Omental fat pad (tissue), 3 donors: ENCODE measurements at regions not wholly inside any gene's neighbourhood (a gene's known extent, or its start where the extent isn't known, plus 50 kb on each side); places are given as distances from the start of the nearest gene placed in this dataset.
"Not testable (repeated sequence)": the region's sequence is repeated elsewhere in the genome, so short reads cannot be mapped to it uniquely, and the experiment has no call there.

Experiments
- ATAC-seq: fragments of 150-250 bp; one replicate; pipeline ENCODE4 v1.9.1; 2016; ENCODE audit warnings: mild to moderate bottlenecking, moderate library complexity; ENCODE audit not compliant: low FRiP score
- DNase-seq: peaks from one replicate; pipeline ENCODE4 v3.0.0-alpha.2; 2019; ENCODE audit warnings: low spot score
- TF ChIP-seq, protein P1 (sequence below), 3 donors: fragments of 450-650 bp; IDR thresholded peaks; one replicate each; pipeline ENCODE4 v1.5.1; 2016 to 2017; ENCODE audit warnings: antibody characterized with exemption in 3 of 3, mild to moderate bottlenecking in 3 of 3, moderate library complexity in 2 of 3

DNA sequence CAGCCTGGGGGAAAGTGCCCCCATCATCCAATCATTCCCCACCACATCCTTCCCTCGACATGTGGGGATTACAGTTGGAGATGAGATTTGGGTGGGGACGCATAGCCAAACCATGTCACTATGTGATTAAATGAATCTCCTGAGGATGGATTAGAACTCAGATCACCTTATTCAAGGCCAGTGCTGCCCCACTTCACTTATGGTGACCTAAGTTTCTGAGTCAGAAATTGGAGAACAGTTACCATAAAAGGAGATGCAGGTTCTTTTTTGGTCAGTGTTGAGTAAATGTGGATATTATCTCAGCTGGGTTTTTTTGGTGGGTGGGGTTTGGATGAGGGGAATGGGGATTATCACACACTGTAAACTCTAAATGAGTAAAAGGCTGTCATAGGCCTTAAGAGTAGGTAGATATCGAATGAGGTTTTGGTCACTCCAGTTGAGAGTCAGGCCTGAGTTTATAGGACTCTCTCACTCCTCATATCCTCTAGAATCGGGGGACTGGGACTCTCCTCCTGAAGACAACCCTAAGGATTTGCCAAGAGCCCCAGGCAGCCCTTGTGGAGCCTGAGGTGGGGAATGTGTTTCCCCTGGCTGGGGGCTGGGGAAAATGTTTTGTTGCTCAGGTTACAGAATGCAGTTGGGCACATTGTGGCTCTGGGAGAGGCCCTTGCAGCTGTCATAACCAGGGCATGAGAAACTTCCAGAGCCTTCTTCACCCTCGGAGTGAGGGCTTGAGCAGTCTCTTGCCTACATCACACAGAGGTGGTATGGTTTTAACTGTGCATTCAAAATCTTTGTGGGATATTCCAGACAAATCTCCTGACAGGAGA, 213.0 kb downstream of the BAMBI start:
- no peak for DNase-seq
- no peak for ATAC-seq
- TF ChIP-seq, protein P1, sequence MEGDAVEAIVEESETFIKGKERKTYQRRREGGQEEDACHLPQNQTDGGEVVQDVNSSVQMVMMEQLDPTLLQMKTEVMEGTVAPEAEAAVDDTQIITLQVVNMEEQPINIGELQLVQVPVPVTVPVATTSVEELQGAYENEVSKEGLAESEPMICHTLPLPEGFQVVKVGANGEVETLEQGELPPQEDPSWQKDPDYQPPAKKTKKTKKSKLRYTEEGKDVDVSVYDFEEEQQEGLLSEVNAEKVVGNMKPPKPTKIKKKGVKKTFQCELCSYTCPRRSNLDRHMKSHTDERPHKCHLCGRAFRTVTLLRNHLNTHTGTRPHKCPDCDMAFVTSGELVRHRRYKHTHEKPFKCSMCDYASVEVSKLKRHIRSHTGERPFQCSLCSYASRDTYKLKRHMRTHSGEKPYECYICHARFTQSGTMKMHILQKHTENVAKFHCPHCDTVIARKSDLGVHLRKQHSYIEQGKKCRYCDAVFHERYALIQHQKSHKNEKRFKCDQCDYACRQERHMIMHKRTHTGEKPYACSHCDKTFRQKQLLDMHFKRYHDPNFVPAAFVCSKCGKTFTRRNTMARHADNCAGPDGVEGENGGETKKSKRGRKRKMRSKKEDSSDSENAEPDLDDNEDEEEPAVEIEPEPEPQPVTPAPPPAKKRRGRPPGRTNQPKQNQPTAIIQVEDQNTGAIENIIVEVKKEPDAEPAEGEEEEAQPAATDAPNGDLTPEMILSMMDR (IDR thresholded peaks at IDR 0.05): no peak

DNA sequence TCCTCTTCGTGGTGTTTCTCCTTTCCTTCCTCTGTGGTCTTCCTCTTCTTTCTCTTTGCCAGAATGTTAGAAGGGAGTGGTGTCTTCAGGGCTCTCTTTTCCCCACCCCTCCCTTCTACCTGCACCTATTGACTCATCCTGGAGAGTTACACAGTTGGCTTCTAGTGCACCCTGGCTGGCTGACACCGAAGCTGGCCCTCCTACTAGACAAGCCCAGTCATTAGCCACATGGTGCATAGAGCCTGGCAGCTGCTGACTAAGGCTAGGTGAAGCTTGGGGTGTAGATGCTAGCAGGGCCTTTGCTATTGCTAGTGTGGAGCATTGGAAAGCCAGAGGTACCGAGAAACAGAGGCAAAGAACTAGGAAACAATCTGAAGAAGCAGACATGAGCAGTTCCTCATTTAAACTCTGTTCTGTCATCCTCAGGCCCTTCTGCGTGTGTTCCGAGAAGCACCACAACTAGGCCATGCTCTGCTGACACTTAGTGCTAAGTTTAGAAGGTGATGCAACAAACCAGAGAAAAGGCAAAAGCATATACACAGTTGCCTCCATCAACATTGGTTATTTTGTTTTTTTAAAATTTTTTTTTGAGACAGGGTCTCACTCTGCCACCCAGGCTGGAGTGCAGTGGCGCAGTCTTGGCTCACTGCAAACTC, 213.9 kb downstream of the BAMBI start:
- ATAC-seq (no peak), DNase-seq (no peak)
- TF ChIP-seq, protein P1 (IDR thresholded peaks at IDR 0.05): no peak

GRCh38 chr10:28892818-28893547, 215.7 kb downstream of the BAMBI start:
- TF ChIP-seq, protein P1 (IDR thresholded peaks at IDR 0.05): no peak
- ATAC-seq: no peak
- no peak for DNase-seq

- DNase-seq (no peak), ATAC-seq (no peak)
- TF ChIP-seq, protein P1 (IDR thresholded peaks at IDR 0.05): no peak
Observed at GRCh38 chr10:28894146-28894545, 216.8 kb downstream of the BAMBI start.

- ATAC-seq, DNase-seq: not testable (repeated sequence)
Observed at GRCh38 chr10:28895671-28896070, 218.3 kb downstream of the BAMBI start.

DNA sequence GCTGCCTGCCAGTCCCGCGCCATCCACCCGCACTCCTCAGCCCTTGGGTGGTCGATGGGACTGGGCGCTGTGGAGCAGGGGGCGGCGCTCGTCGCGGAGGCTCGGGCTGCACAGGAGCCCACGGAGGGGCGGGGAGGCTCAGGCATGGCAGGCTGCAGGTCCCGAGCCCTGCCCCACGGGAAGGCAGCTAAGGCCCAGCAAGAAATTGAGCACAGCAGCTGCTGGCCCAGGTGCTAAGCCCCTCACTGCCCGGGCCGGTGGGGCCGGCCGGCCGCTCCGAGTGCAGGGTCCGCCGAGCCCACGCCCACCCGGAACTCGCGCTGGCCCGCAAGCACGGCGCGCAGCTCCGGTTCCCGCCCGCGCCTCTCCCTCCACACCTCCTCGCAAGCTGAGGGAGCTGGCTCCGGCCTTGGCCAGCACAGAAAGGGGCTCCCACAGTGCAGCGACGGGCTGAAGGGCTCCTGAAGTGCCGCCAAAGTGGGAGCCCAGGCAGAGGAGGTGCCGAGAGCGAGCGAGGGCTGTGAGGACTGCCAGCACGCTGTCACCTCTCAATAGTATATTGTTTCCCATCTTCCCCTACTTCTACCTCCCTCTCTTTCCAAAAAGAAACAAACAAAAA, 219.6 kb downstream of the BAMBI start:
- not testable (repeated sequence) for DNase-seq, ATAC-seq

GRCh38 chr10:28897617-28898464, 220.5 kb downstream of the BAMBI start:
- TF ChIP-seq, protein P1 (IDR thresholded peaks at IDR 0.05): no peak
- no peak for ATAC-seq
- DNase-seq: no peak
